Panc1 (cell line): ENCODE measurements at regions not wholly inside any gene's neighbourhood (a gene's known extent, or its start where the extent isn't known, plus 50 kb on each side); places are given as distances from the start of the nearest gene placed in this dataset.

ENCODE experiments used
- TF ChIP-seq, protein P1 (sequence below): fragments of 450-650 bp; IDR thresholded peaks from 2 replicates; pipeline ENCODE4 v1.5.1; 2017; ENCODE audit warnings: mild to moderate bottlenecking
- TF ChIP-seq, protein P2 (sequence below), 2 experiments: IDR thresholded peaks; 2 replicates each; pipeline ENCODE4 v1.6.1; 2011 to 2012; ENCODE audit warnings: low read depth in 2 of 2, control low read depth in 1 of 2, low read length in 1 of 2, mild to moderate bottlenecking in 1 of 2, moderate library complexity in 1 of 2; ENCODE audit not compliant: insufficient read depth in 1 of 2

DNA sequence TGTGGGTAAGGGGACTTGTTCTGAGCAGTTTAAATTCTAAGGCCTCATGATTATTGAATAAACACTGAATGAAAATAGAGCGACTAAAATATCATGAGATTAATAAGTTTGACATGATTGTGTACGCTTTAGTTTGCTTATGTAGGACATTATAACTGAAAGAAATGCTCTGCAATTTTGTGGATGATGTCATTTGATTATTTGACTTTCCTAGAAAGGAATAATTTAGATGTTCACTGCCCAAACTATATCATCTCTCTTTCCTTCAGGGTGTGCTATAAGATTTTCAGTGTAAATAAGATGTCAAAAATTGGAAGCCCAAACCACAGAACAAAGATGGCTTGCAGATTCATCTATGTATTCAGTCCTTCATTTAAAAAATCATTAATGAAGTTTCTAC is 115.7 kb upstream of the MTAP start:
- TF ChIP-seq, protein P1, sequence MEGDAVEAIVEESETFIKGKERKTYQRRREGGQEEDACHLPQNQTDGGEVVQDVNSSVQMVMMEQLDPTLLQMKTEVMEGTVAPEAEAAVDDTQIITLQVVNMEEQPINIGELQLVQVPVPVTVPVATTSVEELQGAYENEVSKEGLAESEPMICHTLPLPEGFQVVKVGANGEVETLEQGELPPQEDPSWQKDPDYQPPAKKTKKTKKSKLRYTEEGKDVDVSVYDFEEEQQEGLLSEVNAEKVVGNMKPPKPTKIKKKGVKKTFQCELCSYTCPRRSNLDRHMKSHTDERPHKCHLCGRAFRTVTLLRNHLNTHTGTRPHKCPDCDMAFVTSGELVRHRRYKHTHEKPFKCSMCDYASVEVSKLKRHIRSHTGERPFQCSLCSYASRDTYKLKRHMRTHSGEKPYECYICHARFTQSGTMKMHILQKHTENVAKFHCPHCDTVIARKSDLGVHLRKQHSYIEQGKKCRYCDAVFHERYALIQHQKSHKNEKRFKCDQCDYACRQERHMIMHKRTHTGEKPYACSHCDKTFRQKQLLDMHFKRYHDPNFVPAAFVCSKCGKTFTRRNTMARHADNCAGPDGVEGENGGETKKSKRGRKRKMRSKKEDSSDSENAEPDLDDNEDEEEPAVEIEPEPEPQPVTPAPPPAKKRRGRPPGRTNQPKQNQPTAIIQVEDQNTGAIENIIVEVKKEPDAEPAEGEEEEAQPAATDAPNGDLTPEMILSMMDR, result no peak
- TF ChIP-seq, protein P2, sequence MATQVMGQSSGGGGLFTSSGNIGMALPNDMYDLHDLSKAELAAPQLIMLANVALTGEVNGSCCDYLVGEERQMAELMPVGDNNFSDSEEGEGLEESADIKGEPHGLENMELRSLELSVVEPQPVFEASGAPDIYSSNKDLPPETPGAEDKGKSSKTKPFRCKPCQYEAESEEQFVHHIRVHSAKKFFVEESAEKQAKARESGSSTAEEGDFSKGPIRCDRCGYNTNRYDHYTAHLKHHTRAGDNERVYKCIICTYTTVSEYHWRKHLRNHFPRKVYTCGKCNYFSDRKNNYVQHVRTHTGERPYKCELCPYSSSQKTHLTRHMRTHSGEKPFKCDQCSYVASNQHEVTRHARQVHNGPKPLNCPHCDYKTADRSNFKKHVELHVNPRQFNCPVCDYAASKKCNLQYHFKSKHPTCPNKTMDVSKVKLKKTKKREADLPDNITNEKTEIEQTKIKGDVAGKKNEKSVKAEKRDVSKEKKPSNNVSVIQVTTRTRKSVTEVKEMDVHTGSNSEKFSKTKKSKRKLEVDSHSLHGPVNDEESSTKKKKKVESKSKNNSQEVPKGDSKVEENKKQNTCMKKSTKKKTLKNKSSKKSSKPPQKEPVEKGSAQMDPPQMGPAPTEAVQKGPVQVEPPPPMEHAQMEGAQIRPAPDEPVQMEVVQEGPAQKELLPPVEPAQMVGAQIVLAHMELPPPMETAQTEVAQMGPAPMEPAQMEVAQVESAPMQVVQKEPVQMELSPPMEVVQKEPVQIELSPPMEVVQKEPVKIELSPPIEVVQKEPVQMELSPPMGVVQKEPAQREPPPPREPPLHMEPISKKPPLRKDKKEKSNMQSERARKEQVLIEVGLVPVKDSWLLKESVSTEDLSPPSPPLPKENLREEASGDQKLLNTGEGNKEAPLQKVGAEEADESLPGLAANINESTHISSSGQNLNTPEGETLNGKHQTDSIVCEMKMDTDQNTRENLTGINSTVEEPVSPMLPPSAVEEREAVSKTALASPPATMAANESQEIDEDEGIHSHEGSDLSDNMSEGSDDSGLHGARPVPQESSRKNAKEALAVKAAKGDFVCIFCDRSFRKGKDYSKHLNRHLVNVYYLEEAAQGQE (IDR thresholded peaks at IDR 0.05; ENCODE audit: insufficient read depth in 1 of 2, low read depth in 2 of 2, low read length in 1 of 2), result no peak
